ENCODE measurements at regions not wholly inside any gene's neighbourhood (a gene's known extent, or its start where the extent isn't known, plus 50 kb on each side); places are given as distances from the start of the nearest gene placed in this dataset.

DNA sequence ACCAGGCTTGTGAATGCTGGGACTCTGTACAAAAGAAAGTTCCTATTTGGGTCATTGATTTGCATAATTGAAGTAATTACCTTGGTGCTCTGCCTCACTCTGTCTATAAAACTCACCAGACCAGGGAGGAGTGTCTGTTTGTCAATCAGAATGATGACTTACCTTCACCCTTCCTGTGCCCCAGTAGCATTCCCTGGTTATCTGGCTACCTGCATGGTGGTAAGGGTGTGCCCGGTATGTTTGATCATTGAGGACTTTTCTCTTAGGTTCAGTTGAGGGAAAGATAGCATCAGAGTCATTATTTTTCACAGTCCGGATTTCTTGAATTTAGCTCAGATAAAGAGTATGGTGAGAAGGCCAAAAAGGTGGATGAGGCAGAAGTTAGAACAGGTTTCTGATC lies 190.0 kb downstream of the BRINP2 start:
- TF ChIP-seq POLR2A (IDR thresholded peaks at IDR 0.05; ENCODE audit: low read depth, low read length): no peak
- TF ChIP-seq POLR2AphosphoS5 (IDR thresholded peaks at IDR 0.05; ENCODE audit: low read depth, low read length): no peak

Data from GM12892 (cell line).